Epithelial cell of proximal tubule (primary cell): ENCODE measurements at regions not wholly inside any gene's neighbourhood (a gene's known extent, or its start where the extent isn't known, plus 50 kb on each side); places are given as distances from the start of the nearest gene placed in this dataset.

Experiments
- DNase-seq: peaks from one replicate; pipeline ENCODE4 v3.0.0-alpha.2; 2011; ENCODE audit warnings: low read depth
- H3K4me3 ChIP-seq: 2 replicates; pipeline ENCODE4 v1.5.1; 2011; ENCODE audit warnings: low read depth, mild to moderate bottlenecking, low read length
- TF ChIP-seq, protein P1 (sequence below): conservative IDR thresholded peaks from 2 replicates; pipeline ENCODE4 v1.5.1; 2012; ENCODE audit warnings: low read depth, mild to moderate bottlenecking, low read length

DNA sequence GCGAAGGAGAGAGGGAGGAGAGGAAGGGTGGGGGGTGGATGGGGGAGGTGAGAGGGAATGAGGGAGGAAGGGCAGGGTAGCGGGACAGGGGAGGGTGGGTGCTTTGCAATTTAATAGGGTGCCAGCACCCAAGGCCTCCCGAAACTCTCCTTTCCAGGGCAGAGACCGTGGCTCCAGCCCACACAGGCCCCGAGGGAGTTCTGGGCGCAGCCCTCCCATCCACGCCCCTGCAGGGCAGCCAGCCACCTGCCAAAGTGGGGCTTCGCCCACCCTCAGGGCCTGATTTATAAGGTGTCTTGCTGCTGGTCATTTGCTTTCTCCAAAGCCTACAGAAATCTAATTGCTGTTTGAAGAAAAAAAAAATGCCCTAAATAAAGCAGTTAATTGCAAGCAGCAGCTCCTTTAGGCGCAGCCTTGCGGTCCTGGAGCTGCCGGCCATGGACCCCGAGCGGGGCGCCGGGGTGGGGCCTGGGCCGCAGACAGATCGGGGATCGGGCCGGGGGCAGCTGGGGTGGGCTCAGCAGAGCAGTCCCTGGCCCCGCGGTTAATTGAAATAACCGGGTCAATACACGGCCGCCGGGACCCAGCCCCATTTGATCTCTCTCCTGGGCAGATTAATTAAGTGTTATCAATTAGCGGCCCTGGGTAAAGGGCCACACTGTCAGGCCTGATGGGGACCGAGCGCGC is 106.0 kb upstream of the NKX1-1 start:
- TF ChIP-seq, protein P1, sequence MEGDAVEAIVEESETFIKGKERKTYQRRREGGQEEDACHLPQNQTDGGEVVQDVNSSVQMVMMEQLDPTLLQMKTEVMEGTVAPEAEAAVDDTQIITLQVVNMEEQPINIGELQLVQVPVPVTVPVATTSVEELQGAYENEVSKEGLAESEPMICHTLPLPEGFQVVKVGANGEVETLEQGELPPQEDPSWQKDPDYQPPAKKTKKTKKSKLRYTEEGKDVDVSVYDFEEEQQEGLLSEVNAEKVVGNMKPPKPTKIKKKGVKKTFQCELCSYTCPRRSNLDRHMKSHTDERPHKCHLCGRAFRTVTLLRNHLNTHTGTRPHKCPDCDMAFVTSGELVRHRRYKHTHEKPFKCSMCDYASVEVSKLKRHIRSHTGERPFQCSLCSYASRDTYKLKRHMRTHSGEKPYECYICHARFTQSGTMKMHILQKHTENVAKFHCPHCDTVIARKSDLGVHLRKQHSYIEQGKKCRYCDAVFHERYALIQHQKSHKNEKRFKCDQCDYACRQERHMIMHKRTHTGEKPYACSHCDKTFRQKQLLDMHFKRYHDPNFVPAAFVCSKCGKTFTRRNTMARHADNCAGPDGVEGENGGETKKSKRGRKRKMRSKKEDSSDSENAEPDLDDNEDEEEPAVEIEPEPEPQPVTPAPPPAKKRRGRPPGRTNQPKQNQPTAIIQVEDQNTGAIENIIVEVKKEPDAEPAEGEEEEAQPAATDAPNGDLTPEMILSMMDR = no peak

DNA sequence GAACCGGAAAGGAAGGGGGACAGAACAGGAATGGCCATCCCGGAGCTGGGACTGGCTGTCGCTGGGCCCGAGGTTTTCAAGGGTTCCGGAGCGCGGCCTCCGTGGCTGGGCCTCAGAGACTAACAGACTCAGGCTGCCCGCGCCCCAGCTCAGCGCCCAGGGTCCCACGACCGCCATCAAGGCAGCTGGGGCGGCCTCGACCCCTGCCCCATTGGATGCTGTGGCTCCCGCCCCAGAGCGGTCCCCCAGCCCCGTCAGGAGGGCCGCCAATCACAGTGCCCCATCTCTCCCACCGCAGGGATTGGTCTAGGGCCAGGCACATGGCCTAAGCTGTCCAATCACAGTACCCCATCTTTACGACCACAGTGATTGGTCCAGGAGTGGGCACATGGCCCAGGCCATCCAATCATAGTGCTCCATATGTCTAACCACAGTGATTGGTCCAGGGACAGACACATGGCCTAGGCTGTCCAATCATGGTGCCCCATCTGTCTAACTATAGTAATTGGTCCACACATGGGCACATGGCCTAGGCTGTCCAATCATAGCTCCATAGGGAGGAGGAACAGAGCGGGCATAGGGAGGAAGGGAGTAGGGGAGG is 105.3 kb upstream of the NKX1-1 start:
- no peak for DNase-seq
- H3K4me3 ChIP-seq = no peak overlapping the region
- TF ChIP-seq, protein P1 = no peak

More for the DNA sequence above, 106.0 kb upstream of the NKX1-1 start:
- H3K4me3 ChIP-seq = no peak overlapping the region
- no peak for DNase-seq

DNA sequence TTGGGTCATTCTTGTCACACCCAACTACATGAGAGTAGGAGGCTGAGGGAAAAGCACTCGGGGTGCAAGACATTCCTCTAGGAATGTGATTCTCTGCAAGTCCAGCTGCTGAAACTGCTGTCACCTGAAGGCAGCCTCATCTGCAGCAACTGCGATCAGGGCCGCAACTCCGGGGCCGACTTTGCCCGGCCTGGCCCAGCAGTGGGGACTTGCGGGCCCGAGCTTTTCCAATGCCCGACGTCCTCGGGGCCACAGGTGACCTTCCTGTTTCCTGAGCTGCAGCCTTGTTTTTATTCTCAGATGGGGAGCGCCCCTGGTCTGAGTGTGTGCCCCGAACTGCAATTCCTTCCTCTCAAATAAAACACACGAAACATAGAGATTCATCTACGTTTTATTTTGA is 104.7 kb upstream of the NKX1-1 start:
- TF ChIP-seq, protein P1 = no peak
- H3K4me3 ChIP-seq = no peak overlapping the region
- DNase-seq = no peak

DNA sequence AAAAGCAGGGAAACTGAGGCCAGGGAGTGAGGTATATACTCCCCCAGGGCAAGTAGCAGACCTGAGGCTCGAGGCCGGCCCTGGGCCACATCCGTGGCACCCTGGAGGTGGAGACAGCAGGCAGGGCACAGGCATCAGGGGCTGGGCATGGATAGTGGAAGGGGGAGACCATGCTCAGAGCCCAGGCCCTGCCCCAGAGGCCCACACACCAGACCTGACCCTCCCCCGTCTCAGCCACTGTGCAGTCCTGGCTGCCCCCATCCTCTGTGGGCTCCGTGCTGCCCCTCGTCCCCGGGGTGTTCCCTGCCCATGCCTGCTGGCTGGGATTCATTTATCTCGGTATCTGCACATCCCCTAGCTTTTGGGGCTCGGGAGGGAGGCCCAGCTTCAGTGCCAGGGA is 103.1 kb upstream of the NKX1-1 start:
- DNase-seq = no peak
- TF ChIP-seq, protein P1 = no peak
- H3K4me3 ChIP-seq = no peak overlapping the region

DNA sequence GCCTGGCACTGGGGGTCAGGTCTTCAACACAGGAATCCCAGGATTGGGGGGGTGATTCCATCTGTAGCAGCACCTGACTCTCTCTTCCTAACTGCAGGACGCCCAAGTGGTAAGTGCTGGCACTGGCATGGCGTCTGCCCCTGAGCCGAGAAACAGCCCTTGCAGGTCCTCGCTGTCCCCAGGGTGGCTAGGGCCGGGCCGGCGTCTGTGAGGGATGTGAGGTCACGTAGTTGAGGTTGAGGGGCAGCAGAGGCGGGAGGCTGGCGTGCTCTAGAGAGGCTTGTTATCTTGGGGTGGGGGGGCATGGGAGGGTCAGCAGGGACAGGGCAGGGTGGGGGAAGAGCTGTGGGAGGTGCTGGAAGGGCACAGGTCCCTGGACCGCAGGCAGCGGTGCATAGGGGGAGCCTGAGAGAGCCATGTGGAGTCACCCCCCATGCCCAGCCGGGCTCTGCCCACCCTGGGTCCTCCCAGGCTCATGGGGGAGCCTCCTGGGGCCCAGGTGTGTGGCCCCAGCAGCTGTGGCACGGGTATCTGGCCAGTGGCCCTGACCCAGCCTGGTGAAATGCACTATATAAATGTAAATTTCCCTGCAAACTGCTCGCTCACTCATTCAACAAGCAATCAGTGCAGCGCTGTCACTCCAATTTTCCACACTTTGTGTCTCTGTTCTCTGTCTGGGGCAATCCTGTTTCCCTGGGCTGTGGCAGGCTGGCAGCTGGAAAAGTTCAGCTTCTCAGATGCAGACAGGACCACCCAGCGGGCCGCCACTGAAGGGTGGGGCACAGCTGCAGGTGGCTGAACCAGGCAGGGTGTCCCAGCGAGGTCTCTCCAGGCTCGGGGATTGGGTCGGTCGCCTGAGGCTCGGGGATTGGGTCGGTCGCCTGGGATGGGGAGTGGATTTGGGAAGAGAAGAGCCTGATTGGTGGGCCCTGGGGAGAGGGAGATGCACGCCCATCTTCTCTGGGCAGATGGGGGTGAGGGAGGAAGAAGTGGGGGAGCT is 102.2 kb upstream of the NKX1-1 start:
- H3K4me3 ChIP-seq = no peak overlapping the region
- TF ChIP-seq, protein P1 = no peak
- DNase-seq = no peak

DNA sequence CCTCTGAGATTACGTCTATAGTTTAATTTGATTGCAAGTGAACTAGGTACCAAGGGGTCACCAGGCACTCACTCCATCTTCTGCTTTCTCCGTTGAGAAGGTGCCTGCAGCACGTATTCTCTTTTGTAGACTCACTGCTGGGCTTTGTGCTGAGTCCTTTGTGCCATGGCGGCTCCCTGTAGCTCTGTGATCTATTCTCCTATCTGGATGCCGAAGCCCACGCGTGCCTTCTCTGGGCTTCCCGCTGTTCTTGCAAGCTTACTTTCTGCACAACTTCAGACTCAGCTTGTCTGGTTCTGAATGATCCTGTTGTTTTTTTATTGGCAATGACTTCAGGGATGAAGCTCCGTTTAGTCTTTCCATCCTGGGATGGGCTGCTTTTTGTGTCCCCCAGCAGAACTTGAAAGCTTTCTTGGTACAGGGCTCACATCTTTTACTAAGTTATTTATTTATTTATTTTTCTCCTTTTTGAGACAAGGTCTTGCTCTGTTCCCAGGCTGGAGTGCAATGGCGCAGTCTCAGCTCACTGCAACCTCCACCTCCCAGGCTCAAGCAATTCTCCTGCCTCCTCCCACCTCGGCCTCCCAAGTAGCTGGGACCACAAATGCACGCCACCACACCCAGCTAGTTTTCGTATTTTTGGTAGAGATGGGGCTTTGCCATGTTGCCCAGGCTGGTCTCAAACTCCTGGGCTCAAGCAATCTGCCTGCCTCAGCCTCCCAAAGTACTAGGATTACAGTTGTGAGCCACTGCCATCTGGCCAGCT is 100.9 kb upstream of the NKX1-1 start:
- TF ChIP-seq, protein P1 = no peak
- H3K4me3 ChIP-seq = no peak overlapping the region
- no peak for DNase-seq
